Parathyroid adenoma (tissue), 2 donors: ENCODE measurements at regions not wholly inside any gene's neighbourhood (a gene's known extent, or its start where the extent isn't known, plus 50 kb on each side); places are given as distances from the start of the nearest gene placed in this dataset.

ENCODE experiments used
- H2AFZ ChIP-seq: fragments of 300-600 bp; sonication (generic); one replicate; pipeline ENCODE4 v1.7.0; 2017; ENCODE audit warnings: antibody characterized with exemption, mild to moderate bottlenecking
- H3K27ac ChIP-seq: fragments of 300-600 bp; sonication (generic); one replicate; pipeline ENCODE4 v1.7.0; 2017
- H3K27me3 ChIP-seq: fragments of 300-600 bp; sonication (generic); one replicate; pipeline ENCODE4 v1.7.0; 2017; ENCODE audit warnings: low read length; ENCODE audit not compliant: control insufficient read depth, insufficient read depth
- H3K36me3 ChIP-seq: fragments of 300-600 bp; sonication (generic); one replicate; pipeline ENCODE4 v1.7.0; 2017; ENCODE audit warnings: low read length; ENCODE audit not compliant: control insufficient read depth, insufficient read depth
- H3K4me1 ChIP-seq: fragments of 300-600 bp; sonication (generic); one replicate; pipeline ENCODE4 v1.7.0; 2017; ENCODE audit warnings: control low read depth
- H3K4me2 ChIP-seq: fragments of 300-600 bp; sonication (generic); one replicate; pipeline ENCODE4 v1.7.0; 2017; ENCODE audit warnings: low read length
- H3K4me3 ChIP-seq: fragments of 300-600 bp; sonication (generic); one replicate; pipeline ENCODE4 v1.7.0; 2017; ENCODE audit warnings: low read depth, low read length
- H3K79me2 ChIP-seq: fragments of 300-600 bp; sonication (generic); one replicate; pipeline ENCODE4 v1.7.0; 2017; ENCODE audit warnings: control low read depth
- H3K9ac ChIP-seq: fragments of 300-600 bp; sonication (generic); one replicate; pipeline ENCODE4 v1.7.0; 2017; ENCODE audit warnings: mild to moderate bottlenecking
- H3K9me3 ChIP-seq: fragments of 300-600 bp; sonication (generic); one replicate; pipeline ENCODE4 v1.7.0; 2017; ENCODE audit warnings: low read length; ENCODE audit not compliant: control insufficient read depth
- CTCF ChIP-seq: fragments of 300-600 bp; sonication (generic); IDR thresholded peaks from one replicate; pipeline ENCODE4 v1.7.0; 2017; ENCODE audit warnings: antibody characterized with exemption, mild to moderate bottlenecking
- donor health status: primary hyperparathyroidism.

GRCh38 chr3:102661707-102662497, 227.1 kb downstream of the ZPLD1 start:
- no peak overlapping the region for H3K4me2 ChIP-seq
- H3K9ac ChIP-seq = no peak overlapping the region
- no peaks in the 10 kb centered on the region for H3K4me1 ChIP-seq
- no peak overlapping the region for H3K27ac ChIP-seq
- no peaks in the 10 kb centered on the region for H3K27me3 ChIP-seq
- no peaks in the 10 kb centered on the region for H3K9me3 ChIP-seq
- no peak overlapping the region for H2AFZ ChIP-seq
- TF ChIP-seq CTCF = no peak
- no peak overlapping the region for H3K4me3 ChIP-seq
- H3K36me3 ChIP-seq = no peaks in the 10 kb centered on the region
- no peaks in the 10 kb centered on the region for H3K79me2 ChIP-seq

GRCh38 chr3:102662498-102662772, 227.6 kb downstream of the ZPLD1 start:
- Histone ChIP-seq H3K4me1 (no peaks in the 10 kb centered on the region), H3K9ac (no peak overlapping the region), H2AFZ (no peak overlapping the region), H3K9me3 (no peaks in the 10 kb centered on the region), H3K27ac (no peak overlapping the region), H3K79me2 (no peaks in the 10 kb centered on the region), H3K27me3 (no peaks in the 10 kb centered on the region), H3K4me3 (no peak overlapping the region), H3K36me3 (no peaks in the 10 kb centered on the region), H3K4me2 (no peak overlapping the region)
- no peak for TF ChIP-seq CTCF

GRCh38 chr3:102664126-102664525, 229.3 kb downstream of the ZPLD1 start:
- TF ChIP-seq CTCF = no peak
- Histone ChIP-seq H3K9ac (no peak overlapping the region), H3K27me3 (no peaks in the 10 kb centered on the region), H3K27ac (no peak overlapping the region), H3K4me2 (no peak overlapping the region), H3K9me3 (no peaks in the 10 kb centered on the region), H3K4me1 (no peaks in the 10 kb centered on the region), H2AFZ (no peak overlapping the region), H3K36me3 (no peaks in the 10 kb centered on the region), H3K4me3 (no peak overlapping the region), H3K79me2 (no peaks in the 10 kb centered on the region)

DNA sequence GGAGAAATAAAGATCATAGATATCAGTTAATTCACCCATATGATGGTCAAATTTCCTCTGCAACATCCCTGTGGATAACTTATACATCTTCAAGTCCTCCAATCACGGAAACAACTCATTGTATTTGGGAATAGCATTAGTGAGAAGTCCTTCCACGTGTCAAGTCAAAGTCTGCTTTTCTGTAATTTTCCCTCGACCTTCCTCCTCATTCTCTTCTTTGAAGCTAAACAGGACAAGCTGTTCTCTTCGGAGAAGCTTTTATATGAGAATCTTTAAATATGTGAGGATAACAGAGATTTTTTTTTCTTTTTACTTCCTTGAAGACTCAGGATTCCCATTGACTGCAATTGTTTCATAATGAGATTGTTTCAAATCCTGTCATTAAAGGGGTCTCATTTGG, 230.4 kb downstream of the ZPLD1 start:
- no peak overlapping the region for H3K27ac ChIP-seq
- H3K4me3 ChIP-seq = no peak overlapping the region
- no peaks in the 10 kb centered on the region for H3K27me3 ChIP-seq
- no peak overlapping the region for H3K4me2 ChIP-seq
- H3K36me3 ChIP-seq = no peaks in the 10 kb centered on the region
- no peaks in the 10 kb centered on the region for H3K4me1 ChIP-seq
- no peak overlapping the region for H3K9ac ChIP-seq
- H3K9me3 ChIP-seq = no peaks in the 10 kb centered on the region
- no peaks in the 10 kb centered on the region for H3K79me2 ChIP-seq
- H2AFZ ChIP-seq = no peak overlapping the region
- TF ChIP-seq CTCF = no peak

DNA sequence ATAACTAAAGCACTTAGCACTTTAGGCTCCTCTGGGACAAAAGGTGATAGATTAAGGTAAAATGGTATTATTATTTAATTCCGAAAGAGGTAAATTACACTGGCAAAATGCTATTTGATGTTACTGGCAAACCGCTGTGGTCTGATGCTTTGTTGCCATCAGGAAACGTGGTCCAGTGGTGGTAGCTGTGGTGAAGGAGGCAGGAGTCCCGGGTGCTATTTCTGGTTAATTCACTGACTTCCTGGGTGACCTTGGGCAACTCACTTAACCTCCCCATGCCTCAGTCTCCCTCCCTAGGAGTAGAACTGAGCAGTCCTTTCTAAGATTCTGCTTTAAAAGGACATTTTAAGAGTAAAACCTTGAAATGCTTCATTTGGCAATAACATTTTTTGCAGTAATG, 233.4 kb downstream of the ZPLD1 start:
- H3K4me1 ChIP-seq = no peaks in the 10 kb centered on the region
- no peak for TF ChIP-seq CTCF
- H3K9ac ChIP-seq = no peak overlapping the region
- H3K4me3 ChIP-seq = no peak overlapping the region
- H3K9me3 ChIP-seq = no peaks in the 10 kb centered on the region
- no peak overlapping the region for H3K27ac ChIP-seq
- H2AFZ ChIP-seq = no peak overlapping the region
- no peak overlapping the region for H3K4me2 ChIP-seq
- H3K36me3 ChIP-seq = no peaks in the 10 kb centered on the region
- H3K79me2 ChIP-seq = no peaks in the 10 kb centered on the region
- no peaks in the 10 kb centered on the region for H3K27me3 ChIP-seq
